HepG2 (cell line): ENCODE measurements at regions not wholly inside any gene's neighbourhood (a gene's known extent, or its start where the extent isn't known, plus 50 kb on each side); places are given as distances from the start of the nearest gene placed in this dataset.

Experiments
- FOSL2 ChIP-seq: sonication (generic); formaldehyde crosslinking; IDR thresholded peaks from 2 replicates; pipeline ENCODE4 v1.4.0; 2020; ENCODE audit warnings: missing genetic modification reagents
- FOXA1 ChIP-seq, 2 experiments: fragments of 450-650 bp in 1 of 2; sonication (generic) in 1 of 2; formaldehyde crosslinking in 1 of 2; IDR thresholded peaks; 2 replicates each; pipeline versions ENCODE4 v1.4.0 to v1.6.1; 2016 to 2020; ENCODE audit warnings: missing genetic modification reagents in 1 of 2
- HNF4A ChIP-seq: sonication (generic); formaldehyde crosslinking; IDR thresholded peaks from 2 replicates; pipeline ENCODE4 v1.4.0; 2020; ENCODE audit warnings: missing genetic modification reagents
- KDM5B ChIP-seq: sonication (generic); formaldehyde crosslinking; IDR thresholded peaks from 2 replicates; pipeline ENCODE4 v1.4.0; 2020; ENCODE audit warnings: missing genetic modification reagents, mild to moderate bottlenecking, borderline replicate concordance
- LRRFIP1 ChIP-seq: sonication (generic); formaldehyde crosslinking; conservative IDR thresholded peaks from 2 replicates; pipeline ENCODE4 v1.4.0; 2020; ENCODE audit warnings: missing genetic modification reagents
- MAFG ChIP-seq: sonication (generic); formaldehyde crosslinking; IDR thresholded peaks from 2 replicates; pipeline ENCODE4 v1.5.1; 2020; ENCODE audit warnings: mild to moderate bottlenecking, missing genetic modification reagents
- RELA ChIP-seq: sonication (generic); formaldehyde crosslinking; IDR thresholded peaks from 2 replicates; pipeline ENCODE4 v1.4.0; 2020; ENCODE audit warnings: missing genetic modification reagents
- SCMH1 ChIP-seq: sonication (generic); formaldehyde crosslinking; IDR thresholded peaks from 2 replicates; pipeline ENCODE4 v1.9.0; 2021; ENCODE audit warnings: missing genetic modification reagents, mild to moderate bottlenecking, borderline replicate concordance
- ZBTB39 ChIP-seq: sonication (generic); formaldehyde crosslinking; IDR thresholded peaks from 2 replicates; pipeline ENCODE4 v1.5.0; 2020; ENCODE audit warnings: missing genetic modification reagents
- ZFP82 ChIP-seq: sonication (generic); formaldehyde crosslinking; IDR thresholded peaks from 2 replicates; pipeline ENCODE4 v1.5.1; 2020; ENCODE audit warnings: mild to moderate bottlenecking, missing genetic modification reagents, borderline replicate concordance
- ZHX2 ChIP-seq, 2 experiments: sonication (generic) in 1 of 2; formaldehyde crosslinking in 1 of 2; IDR thresholded peaks; 2 replicates each; pipeline versions ENCODE4 v1.6.1 to v1.9.0; 2014 to 2022; ENCODE audit warnings: antibody characterized with exemption in 1 of 2, borderline replicate concordance in 1 of 2, inconsistent platforms in 1 of 2, low read depth in 1 of 2, missing genetic modification reagents in 1 of 2
- ZNF292 ChIP-seq: sonication (generic); formaldehyde crosslinking; IDR thresholded peaks from 2 replicates; pipeline ENCODE4 v1.8.1; 2022; ENCODE audit warnings: mild to moderate bottlenecking, low read depth, missing genetic modification reagents, borderline replicate concordance
- ZNF337 ChIP-seq: sonication (generic); formaldehyde crosslinking; IDR thresholded peaks from 2 replicates; pipeline ENCODE4 v1.5.1; 2020; ENCODE audit warnings: missing genetic modification reagents, low read depth, mild to moderate bottlenecking, borderline replicate concordance
- ZNF34 ChIP-seq: sonication (generic); formaldehyde crosslinking; IDR thresholded peaks from 2 replicates; pipeline ENCODE4 v1.4.0; 2020; ENCODE audit warnings: mild to moderate bottlenecking, missing genetic modification reagents, borderline replicate concordance
- ZNF792 ChIP-seq: IDR thresholded peaks from 2 replicates; pipeline ENCODE4 v1.6.1; 2016
- TF ChIP-seq, protein P1 (sequence below): sonication (generic); IDR thresholded peaks from 2 replicates; pipeline ENCODE4 v1.6.1; 2016; ENCODE audit warnings: low read depth, borderline replicate concordance

DNA sequence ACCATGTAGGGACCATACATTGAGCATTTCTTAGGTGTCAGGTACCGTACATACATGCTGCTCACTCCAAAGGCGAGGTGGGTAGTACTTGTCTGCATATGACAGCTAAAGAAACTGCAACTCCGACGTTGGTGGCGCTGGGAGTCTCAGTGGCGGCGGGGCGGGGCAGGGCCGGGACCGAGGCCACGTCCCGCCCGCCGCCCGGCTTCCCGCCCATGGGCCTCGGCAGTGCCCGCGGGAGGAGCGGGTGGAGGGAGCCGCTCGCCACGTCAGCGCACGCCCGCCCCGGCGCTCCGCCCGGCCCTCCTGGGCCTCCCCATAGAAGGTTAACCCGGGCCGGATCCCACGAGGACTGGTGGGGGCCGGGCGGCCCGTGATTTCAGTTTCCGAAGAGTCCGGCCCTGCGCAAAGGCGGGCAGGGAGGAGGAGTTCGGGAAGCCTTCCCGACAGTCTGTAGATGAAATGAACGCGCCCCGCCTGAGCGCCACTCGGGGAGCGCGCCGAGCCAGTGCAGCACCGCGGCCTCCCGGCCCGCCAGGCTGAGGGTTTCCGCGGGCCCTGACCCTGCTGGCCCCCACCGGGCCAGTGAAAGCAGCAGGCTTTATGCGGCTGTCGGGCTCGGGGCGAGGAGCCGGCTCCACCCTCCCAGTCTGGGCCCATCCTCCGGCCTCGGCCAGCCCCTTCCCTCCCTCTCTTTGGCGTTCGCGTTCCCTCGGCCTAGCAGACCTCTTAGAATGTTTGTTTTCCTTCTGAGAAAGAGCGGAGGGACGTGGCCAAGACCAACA lies 119.9 kb upstream of the JUN start (continued):
- TF ChIP-seq ZBTB39: no peak
- no peak for TF ChIP-seq SCMH1
- peak; percentile 26; the same call in 1 of the 2 replicates for TF ChIP-seq ZNF292 (CRISPR knock-in tag)
- no peak for TF ChIP-seq MAFG (CRISPR knock-in tag)
- TF ChIP-seq ZNF337 (CRISPR knock-in tag): no peak
- no peak for TF ChIP-seq RELA (CRISPR knock-in tag)
- TF ChIP-seq ZHX2 (IDR thresholded peaks at IDR 0.05; ENCODE audit: low read depth): no peak
- TF ChIP-seq ZHX2 (CRISPR knock-in tag; IDR thresholded peaks at IDR 0.05; ENCODE audit: borderline replicate concordance): peak; percentile 69
- TF ChIP-seq KDM5B (CRISPR knock-in tag): 0 out of 2 replicates have a peak, but pooled peaks have one; percentile 62
- TF ChIP-seq LRRFIP1 (CRISPR knock-in tag): no peak
- TF ChIP-seq FOSL2 (CRISPR knock-in tag): peak; percentile 15; the same call in 1 of the 2 replicates
- TF ChIP-seq ZFP82 (CRISPR knock-in tag): peak; percentile 45; the same call in 1 of the 2 replicates
- TF ChIP-seq, protein P1, sequence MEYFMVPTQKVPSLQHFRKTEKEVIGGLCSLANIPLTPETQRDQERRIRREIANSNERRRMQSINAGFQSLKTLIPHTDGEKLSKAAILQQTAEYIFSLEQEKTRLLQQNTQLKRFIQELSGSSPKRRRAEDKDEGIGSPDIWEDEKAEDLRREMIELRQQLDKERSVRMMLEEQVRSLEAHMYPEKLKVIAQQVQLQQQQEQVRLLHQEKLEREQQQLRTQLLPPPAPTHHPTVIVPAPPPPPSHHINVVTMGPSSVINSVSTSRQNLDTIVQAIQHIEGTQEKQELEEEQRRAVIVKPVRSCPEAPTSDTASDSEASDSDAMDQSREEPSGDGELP: no peak
- peak; percentile 33; the same call in 1 of the 2 replicates for TF ChIP-seq ZNF792 (CRISPR knock-in tag)
- TF ChIP-seq FOXA1 (IDR thresholded peaks at IDR 0.05): no peak
- TF ChIP-seq FOXA1 (CRISPR knock-in tag; IDR thresholded peaks at IDR 0.05): no peak
- TF ChIP-seq ZNF34 (CRISPR knock-in tag): no peak
- TF ChIP-seq HNF4A (CRISPR knock-in tag): no peak
